G401 (cell line): ENCODE measurements at regions not wholly inside any gene's neighbourhood (a gene's known extent, or its start where the extent isn't known, plus 50 kb on each side); places are given as distances from the start of the nearest gene placed in this dataset.
"Not testable (repeated sequence)": the region's sequence is repeated elsewhere in the genome, so short reads cannot be mapped to it uniquely, and the experiment has no call there.

ENCODE experiments used
- DNase-seq: peaks from one replicate; pipeline ENCODE4 v3.0.0-alpha.2; 2015; ENCODE audit warnings: low spot score
- in situ Hi-C: cut with HindIII; loops from 2 replicates; pipeline ENCODE4 v1.10.0; 2016; ENCODE audit warnings: low sequenced_read_pairs, mixed read lengths

DNA sequence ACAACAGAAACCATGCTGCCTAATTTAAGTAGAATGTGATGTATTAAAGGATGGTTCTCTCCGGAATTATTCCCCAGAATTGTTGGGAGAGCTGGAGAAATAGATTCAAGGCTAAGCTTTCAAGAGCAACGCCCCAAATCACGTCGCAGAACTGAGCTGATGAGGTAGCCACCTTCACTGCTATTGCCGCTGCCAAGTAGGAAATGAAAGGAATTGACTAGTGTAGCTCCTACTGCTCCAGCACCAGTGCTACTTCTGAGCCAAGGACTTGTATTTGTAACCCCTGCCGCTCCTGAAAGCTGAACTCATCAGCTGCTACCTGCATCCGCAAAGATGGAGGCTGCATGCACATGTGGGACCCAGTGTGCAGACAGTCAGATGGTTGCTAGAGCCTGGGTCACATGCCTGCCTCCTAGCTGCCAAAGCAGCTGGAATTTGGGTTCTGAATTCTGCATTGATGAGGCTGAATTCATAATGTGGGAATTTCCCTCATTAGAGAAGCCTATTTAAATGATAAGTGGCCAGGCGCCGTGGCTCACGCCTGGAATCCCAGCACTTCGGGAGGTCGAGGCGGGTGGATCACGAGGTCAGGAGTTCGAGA, 173.9 kb downstream of the PDGFRA start:
- in situ Hi-C loops, result no loop called here
- DNase-seq, result no peak

DNA sequence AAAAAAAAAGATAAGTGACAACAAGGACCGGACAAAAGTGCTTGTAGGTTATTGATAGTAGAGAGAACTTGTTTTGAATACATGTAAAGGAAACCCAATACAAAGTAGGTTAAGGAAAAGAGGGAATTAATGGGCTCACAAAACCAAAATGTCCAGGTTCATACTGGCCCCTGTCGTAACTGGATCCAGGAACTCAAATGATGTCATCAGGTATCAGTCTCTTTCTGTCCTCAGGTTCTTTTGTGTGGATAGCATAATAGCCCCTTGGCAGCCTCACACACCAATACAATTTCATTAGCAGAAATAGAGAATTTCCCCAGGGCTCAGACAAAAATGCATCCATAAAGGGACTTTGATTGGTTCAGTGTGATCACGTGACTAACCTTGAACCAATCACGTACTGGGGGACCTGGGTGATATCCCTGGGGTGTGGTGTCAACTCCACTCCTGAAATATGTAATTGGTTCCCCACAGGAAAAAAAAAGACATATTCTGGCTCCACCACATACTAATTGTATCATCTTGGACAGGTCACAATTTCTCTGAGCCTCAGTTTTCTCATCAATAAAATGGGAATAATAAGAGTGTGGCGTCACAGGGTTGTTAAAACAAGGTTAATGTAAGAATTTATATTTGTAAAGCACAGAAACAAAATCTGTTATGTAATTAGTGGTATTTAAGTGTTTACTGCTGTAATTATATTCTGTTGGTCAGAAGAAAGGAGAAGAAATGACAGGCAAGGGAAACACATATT, 174.8 kb downstream of the PDGFRA start:
- in situ Hi-C loops, result no loop called here
- no peak for DNase-seq

DNA sequence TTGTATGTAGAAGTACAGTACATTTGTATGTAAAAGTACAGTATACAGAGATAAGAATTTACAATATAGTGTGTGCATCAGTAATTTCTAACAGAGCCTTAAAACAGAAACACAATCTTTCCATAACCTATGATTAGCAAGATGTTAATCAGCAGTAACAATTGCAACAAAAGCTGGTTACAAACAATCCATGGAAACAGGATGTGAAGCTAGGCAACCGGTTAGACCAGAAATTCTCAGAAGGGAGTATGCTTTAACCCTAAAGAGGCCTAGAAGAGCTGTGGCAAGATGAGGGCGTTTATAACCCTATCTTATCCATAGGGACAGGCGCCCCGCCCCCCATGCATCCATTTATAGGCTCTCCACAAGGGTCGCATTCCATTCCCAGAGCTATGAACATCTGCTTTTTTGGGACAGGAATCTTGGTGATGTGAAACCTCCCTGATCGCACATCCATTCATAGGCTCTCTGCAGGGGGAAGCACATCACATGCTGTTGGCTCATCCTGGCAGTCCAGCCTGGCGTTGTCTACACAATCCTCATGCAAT, 180.3 kb downstream of the PDGFRA start:
- DNase-seq, in situ Hi-C loops: not testable (repeated sequence)

DNA sequence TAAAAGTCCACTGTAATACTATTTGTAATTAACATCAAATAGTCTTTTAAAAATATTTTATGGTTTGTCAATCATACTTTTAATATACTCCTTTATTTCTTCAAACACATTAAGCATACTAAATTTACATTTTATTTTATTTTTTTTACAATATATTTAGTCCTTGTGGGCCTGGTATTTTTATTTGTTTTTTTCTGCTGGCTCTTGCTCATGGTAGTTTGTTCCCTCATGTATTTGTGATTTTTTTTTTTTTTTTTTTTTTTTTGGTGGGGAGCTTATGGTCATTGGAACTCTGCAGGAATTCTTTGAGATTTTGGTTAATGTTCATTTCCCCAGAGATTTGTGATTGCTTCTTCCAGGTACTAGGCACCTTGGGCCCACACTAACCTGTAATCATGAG, 185.5 kb downstream of the PDGFRA start:
- in situ Hi-C loops, result no loop called here
- no peak for DNase-seq

DNA sequence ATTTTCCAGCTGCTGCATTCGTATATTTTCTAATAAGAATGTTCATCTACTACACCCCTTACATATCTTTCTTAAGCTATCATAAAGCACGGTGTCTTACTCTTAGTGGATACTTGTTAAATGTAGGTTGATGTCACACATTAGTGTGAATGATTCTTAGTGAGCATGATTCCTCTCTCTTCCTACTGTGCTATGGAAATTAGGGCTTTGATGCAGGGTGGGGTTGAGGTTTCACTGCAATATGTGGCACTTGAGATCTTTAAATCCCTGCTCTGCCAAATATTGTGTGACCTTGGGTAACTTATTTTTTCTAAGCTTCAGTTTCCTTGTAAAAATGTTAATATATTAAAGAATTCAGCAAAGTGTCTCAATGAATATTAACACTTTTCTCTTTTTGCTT, 188.4 kb downstream of the PDGFRA start:
- in situ Hi-C loops, result no loop called here
- DNase-seq, result no peak

DNA sequence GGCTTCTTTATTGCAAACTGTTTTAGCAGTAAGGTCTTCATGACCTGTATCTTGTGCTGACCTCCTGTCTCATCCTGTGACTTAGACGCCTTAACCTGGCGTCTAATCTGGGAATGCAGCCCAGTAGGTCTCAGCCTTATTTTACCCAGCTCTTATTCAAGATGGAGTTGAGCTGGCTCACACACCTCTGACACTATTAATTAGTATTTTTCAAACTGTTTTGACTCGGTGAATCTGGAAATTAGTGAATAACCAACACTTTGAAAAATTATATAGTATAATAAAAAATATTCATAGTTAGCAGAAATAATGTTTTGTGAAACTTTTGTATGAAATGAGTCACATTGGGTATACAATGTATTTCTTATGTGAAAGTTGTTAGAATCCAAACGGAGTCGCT, 189.4 kb downstream of the PDGFRA start:
- no peak for DNase-seq
- in situ Hi-C loops, result no loop called here

DNA sequence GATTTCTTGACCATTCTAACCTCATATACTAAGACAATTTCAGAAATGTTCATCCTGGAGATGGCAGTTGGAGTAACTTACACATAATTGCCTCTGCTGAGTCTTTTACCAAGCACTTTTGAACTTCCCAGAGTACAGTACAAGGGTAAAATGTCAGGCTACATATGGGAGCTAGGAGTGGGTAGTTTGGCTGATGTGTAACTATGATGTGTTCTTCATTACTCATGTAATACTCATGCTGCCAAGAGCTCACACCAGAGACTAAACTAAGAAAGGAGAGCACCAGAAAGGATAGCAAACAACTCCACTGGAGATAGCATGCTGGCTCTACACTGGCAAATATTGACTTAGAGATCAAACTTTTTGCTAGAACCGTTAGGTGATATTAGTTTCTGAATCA, 194.0 kb downstream of the PDGFRA start:
- DNase-seq, result no peak
- in situ Hi-C loops, result no loop called here

DNA sequence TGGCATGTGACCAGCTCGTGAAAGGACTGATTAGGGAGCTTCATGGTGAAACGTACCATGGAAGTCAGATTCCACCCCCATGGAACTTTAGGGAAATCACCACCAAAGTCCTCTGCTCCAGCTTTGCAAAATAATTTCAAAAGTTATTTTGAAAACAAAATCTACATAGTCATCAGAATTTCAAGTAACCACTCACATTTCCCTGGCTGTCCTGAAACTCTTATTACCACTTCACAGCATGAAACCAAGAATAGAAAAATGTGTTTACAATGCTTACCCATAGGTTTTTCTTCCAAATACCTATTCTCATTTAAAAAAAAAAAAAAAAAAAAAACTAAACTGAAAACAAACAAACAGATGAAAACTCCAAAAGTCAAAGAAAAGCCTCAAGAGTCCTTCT, 198.7 kb downstream of the PDGFRA start:
- no peak for DNase-seq
- in situ Hi-C loops, result no loop called here

DNA sequence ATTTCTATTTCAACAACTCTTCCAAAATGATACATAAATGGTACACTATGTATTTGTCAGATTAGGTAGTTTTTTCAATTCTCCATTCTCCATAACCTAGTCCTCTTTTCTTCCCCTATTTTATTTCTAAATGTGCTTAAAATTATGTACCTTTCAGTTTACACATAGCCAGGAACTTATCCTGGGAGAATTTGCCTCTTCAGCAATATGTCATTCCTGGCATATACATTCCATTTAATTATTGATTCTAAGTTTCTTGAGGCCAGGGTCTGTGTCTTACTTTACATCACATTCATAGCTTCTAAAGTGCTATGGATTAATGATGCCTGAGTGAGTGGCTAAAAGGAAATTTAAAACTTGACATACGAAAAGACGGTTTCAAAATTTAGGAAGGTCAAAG, 199.8 kb downstream of the PDGFRA start:
- no peak for DNase-seq
- in situ Hi-C loops, result no loop called here

DNA sequence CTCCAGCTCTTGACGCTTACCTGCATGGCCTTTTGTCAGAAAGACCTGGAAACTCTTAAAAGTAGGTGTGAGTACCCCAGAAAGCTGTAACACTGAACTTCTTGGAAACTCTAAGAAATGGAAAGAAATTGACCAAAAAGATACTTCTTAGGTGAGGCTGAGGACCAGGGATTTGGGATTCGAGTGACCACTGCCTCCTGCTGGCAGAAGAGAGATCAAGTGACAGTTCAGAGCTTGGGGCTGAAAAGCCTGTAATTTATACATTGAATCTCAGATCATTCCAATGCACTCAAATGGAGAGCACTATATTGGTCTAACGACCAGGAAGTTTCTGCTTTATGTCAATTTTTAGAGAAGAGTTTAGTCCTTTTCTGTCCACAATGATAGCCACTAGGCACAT, 204.6 kb downstream of the PDGFRA start:
- in situ Hi-C loops, result no loop called here
- no peak for DNase-seq

DNA sequence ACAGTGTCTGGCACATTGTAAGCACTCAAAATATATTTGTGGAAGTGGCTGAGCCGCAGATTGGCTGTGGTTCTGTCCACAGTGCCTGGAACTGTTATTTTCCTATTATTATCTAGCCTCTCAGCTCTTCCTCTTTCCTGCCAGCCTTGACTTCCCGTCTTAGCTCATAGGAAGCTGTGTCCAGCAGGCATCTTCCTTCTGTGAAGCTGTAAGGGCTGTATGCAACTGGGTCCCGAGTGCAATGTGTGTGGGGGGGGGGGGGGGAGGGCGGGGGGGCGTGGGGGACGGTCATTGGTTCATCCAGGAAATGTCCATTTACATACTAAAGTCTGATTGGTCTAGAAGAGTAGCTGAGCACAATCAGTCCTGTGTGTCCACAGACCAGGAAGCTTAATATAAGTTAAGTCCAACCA, 210.7 kb downstream of the PDGFRA start:
- no peak for DNase-seq
- in situ Hi-C loops, result no loop called here

DNA sequence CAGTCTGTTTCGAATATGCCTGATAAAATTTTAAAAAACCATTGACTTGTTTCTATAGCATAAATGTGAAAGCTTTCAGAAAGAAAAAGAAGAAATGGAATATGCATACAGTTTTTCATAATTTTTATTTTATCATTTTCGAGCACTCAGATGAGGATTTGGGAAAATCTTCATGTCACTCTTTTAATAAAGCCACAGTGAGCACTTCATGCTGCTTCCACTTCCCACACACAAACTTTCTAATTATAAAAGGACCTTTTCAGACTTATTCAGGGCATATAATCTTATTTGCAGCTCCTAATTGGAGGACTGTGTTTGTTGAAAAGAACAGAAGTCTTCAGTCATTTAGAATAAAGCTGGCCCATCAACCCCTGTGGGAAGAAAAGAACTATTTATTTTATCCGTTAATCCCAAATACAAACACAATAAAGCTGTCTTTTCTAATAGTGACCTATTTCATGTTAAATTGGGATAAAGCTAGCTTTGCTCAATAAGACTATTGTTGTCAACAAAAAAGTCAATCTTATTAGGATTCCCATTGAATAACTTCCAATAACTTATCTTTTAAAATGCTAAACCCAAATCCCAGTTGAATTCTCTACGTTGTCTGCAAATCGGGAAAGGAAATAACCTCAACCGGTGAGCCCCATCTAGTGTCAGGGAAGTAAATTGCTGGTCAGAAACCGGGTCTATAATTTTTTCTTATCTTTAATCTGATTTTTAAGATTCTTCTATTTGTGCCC, 211.5 kb downstream of the PDGFRA start:
- in situ Hi-C loops, result no loop called here
- peak; percentile 7 for DNase-seq

DNA sequence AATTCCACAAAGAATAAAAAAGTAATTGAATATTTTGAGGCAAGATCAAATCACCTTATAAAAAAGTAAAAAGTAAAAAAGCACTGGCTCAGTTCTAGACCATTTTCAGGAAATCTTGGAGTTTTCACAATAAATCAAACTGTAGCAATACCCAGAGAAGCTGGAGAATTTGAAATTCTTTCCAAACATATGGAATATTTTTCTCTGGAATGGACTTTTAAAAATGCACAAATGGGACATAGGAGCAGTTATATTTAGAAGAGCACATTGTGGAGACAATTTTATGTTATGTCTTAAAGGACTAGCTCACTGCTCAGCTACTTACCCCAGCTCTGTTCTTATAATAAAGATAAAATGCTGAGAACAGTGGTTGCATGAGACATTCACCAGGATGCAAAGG, 211.9 kb upstream of the KIT start:
- DNase-seq, result no peak
- in situ Hi-C loops, result no loop called here

DNA sequence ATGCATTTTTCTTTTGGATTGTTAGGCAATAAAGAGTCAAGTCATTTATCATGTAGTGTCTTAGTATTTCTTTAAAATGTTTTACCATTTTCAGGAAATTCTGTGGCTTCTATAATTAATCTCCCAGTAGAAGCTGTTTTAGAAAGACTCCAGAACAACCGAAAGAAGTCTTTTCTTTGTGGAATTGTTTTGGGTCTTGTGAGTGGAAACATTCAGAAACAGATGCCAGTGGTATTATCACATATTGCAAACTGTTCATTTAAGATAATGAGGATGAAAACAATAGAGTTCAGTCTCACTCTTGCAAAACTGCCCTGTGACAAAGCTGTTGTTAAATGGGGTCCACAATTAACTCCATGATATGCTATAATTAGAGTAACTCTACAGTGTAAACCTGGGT, 211.2 kb upstream of the KIT start:
- DNase-seq, result no peak
- in situ Hi-C loops, result no loop called here

DNA sequence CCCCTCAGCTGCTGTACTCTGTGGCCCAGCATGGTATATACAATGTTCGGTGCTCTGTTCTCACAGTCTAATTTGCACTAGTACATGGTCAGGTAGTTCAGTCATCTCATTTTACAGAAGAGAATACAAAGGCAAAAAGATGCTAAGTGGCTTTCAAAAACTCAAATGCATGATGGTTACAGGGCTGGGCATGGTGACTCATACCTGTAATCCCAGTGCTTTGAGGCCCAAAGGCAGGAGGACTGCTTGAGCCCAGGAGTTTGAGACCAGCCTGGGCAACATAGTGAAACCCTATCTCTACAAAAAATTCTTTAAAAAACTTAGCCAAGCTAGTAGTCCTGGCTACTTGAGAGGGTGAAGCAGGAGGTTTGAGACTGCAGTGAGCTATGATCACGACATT, 210.5 kb upstream of the KIT start:
- in situ Hi-C loops, result no loop called here
- no peak for DNase-seq

DNA sequence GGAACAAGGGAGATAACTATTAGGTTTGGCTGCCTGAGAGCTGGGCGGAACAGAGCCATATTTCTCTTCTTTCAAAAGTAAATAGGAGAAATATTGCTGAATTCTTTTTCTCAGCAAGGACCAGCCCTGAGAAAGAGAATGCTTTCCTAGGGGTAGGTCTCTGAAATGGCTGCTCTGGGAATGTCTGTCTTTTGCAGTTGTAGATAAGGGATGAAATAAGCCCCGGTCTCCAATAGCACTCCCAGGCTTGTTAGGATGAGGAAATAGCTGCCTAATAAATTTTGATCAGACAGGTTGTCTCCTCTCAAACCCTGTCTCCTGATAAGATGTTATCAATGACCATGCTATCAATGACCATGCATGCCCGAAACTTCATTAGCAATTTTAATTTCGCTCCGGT, 207.8 kb upstream of the KIT start:
- DNase-seq, result no peak
- in situ Hi-C loops, result no loop called here

DNA sequence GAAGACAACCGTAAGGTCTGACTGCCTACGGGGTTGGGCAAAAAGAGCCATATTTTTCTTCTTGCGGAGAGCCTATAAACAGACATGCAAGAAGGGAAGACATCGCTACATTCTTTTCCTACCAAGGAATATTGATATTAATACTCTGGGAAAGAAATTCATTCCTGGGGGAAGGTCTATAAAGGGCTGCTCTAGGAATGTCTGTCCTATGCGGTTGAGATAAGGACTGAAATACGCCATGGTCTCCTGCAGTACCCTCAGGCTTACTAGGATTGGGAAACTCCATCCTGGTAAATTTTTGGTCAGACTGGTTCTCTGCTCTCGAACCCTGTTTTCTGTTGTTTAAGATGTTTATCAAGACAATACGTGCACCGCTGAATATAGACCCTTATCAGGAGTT, 190.8 kb upstream of the KIT start:
- in situ Hi-C loops, result not testable (repeated sequence)

DNA sequence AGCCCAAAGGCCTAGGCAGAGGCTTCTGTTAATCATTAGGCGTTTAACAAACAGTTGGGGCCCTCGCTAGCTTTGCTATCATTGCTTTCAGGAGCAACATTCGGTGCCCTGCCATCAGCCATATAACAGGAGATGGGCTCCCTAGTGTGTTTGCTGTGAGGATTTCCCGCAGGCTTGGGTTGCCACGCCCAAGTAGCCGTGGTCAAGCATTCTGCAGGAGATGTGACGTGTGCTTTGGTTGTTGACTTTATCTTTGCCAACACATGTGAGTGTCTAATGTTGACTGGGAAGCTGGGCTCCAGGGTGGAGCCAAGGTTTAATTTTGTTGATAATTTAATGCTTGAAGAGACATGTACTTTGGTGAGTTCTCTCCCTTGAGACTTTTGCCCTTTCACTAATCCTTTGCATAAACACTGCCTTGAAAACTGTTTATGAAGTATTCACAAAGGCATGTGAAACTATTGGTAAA, 184.6 kb upstream of the KIT start:
- in situ Hi-C loops, result no loop called here
- no peak for DNase-seq

More for the DNA sequence above, 190.8 kb upstream of the KIT start:
- not testable (repeated sequence) for DNase-seq

DNA sequence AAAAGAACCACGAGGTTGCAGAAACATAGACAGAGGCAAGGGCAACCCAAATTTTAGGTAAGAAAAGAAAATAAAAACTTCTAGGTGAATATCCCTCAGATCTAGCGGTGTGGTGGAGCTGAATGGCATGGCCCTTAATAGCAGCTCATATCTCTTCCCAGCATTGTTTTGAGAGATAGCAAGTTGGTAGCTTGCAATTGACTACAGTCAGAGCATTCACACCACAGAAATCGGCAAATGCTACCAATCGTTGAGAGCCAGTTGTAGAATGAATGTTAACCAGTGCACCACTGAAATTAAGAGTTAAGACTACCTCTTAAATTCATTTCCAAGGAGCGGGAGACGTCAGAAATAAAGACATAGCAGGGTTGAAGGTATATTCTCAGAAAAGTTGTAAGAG, 184.0 kb upstream of the KIT start:
- no peak for DNase-seq
- in situ Hi-C loops, result no loop called here

DNA sequence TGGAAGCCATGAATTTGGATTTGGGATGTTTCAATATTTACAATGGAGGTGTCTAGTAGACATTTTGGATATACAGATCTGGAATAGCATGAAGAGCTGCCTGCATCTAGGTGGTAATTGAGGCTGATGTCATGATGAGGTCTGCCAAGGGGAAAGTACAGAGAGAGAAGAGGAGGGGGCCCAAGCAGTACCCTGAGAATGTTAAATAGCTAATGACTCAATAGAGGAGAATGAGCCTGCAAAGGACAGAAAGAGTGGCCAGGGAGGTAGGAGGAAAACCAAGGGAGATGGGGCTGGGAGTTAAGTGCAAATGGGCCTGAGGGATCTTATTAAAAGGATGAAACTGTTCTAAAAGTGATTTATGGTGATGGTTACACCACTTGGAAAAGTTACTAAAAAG, 182.2 kb upstream of the KIT start:
- DNase-seq, result no peak
- in situ Hi-C loops, result no loop called here
